ENCODE measurements at regions not wholly inside any gene's neighbourhood (a gene's known extent, or its start where the extent isn't known, plus 50 kb on each side); places are given as distances from the start of the nearest gene placed in this dataset.

DNA sequence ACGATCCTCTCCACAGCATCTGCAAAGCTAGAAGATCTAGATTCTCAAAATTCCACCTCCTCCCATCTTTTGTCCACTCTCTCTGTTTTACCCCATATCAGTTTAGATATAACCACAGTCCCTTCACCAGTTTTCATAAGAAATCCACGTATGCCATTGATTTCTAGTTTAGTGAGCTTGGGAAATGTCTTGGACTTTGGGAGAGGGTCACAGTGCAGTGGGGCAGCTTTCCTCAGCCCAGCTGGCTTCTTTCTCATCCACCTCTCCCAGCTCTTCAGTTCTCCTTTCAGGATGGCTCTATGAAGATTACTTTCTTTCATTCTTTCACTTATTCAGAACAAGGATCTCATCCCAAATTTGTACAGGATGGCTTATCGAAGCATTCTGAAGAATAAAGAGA lies 203.9 kb upstream of the ADCY2 start:
- in situ Hi-C loops (cut with HindIII; ENCODE audit: low sequenced_read_pairs): no loop called here

DNA sequence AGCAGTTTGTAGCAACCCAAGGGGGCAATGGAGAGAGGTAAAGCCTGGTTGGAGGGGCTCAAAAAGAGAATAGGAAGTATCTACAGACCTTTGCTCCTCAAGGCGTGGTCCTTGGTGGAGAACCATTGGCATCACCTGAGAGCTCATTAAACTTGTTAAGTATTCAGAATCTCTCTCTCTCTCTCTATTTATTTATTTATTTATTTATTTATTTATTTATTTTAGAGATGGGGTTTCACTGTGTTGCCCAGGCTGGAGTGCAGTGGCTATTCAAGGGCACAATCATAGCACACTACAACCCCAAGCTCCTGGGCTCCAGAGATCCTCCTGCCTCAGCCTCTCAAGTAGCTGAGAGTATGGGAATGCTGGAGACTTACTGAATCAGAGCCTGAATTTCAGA lies 193.1 kb upstream of the ADCY2 start:
- in situ Hi-C loops (cut with HindIII; ENCODE audit: low sequenced_read_pairs): no loop called here

DNA sequence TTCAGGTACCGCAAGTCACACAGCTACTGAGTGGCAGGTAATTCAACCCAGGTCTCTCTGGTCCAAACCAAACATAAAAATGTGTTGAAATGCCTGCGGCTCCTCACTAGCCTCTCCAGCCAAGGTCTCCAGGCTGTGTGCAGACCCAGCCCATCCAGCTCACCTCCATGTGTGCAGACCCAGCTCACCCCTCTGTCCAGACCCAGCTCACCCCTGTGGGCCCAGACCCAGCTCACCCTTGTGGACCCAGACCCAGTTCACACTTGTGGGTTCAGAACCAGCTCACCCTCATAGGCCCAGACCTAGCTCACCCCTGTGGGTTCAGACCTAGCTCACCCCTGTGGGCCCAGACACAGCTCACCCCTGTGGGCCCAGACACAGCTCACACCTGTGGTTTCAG lies 188.0 kb upstream of the ADCY2 start:
- in situ Hi-C loops (cut with HindIII; ENCODE audit: low sequenced_read_pairs): no loop called here

DNA sequence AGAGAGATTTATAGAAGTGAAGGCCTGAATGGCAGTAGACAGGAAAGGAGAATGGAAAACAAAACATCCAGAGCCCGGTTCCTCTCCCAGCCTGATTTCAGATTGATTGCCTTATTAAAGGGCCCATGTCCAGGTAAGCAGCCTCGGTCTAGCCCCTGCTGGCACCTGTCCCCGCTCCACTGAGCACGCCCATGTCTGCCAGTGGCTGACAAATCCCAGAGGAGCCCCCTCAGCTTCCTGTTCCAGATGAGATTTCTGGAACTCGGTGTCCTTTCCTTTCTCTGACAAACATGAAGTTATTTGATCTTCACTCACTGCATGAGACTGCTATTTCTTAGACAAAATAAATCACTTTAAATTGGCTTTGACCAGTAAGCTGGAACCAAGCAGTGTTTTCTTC lies 187.0 kb upstream of the ADCY2 start:
- in situ Hi-C loops (cut with HindIII; ENCODE audit: low sequenced_read_pairs): no loop called here

DNA sequence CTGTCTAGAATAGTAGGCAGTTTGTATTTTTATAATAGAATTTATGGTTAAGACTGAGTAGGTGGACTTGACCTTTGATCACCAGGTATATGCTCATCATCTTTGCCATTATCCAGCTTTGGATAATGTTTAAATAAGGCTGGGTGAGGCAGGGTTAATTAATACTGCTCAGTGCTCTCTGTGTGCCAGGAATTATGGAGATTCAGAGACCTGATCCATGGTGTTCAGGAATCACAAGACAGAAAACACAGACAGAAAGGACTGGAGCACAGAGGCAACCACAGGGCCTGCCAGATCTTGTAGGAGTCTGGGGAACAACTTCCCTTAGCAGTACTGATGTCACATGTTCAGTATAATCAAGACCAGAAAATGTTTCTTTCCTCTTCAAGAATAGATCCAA lies 186.3 kb upstream of the ADCY2 start:
- in situ Hi-C loops (cut with HindIII; ENCODE audit: low sequenced_read_pairs): no loop called here

DNA sequence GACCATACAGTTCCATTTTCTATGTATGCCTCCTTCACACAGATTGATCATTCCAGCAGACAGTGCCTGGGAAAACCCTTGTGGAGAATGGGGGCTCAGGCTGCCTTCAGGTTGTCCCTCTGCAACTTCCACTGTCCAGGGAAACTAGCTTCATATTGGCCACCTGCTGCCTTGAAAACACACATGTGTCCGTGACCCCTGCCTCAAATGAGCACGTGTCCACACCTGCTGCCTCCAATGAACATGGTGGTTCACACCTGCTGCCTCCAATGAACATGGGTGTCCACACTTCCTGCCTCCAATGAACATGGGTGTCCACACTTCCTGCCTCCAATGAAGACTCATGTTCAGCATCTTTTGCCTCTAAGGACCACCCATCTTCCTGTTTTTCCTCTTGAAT lies 185.4 kb upstream of the ADCY2 start:
- in situ Hi-C loops (cut with HindIII; ENCODE audit: low sequenced_read_pairs): no loop called here

DNA sequence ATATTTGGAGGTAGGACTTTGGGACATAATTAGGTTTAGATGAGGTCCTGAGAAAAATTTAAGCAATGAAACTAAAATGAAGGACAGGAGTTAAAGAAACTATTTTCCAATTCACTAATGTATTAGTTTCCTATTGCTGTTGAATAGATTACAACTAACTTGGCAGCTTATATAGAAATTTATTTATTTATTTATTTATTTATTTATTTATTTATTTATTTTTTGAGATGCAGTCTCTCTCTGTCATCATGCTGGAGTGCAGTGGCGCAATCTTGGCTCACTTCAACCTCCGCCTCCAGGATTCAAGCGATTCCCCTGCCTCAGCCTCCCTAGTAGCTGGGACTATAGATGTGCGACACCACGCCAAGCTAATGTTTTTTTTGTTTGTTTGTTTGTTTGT lies 182.4 kb upstream of the ADCY2 start:
- in situ Hi-C loops (cut with HindIII; ENCODE audit: low sequenced_read_pairs): no loop called here

DNA sequence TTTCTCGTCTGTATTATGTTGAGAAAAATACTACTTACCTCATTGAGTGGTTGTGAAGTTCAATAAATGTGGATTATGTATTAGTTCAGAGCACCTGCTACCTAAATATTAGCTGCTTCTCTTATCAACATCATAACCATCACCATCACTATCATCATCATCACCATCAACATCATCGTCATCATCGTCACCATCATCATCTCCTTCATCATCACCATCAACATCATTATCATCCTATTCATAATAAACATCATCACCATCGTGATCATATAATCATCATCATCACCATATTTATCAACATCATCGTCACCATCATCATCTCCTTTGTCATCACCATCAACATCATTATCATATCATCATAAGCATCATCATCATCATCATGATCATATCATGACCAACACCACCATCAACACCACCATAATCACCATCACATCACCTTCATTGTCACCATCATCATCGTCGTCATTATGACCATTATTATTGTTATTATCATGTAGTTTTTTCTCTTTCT lies 181.0 kb upstream of the ADCY2 start:
- in situ Hi-C loops (cut with HindIII; ENCODE audit: low sequenced_read_pairs): no loop called here

DNA sequence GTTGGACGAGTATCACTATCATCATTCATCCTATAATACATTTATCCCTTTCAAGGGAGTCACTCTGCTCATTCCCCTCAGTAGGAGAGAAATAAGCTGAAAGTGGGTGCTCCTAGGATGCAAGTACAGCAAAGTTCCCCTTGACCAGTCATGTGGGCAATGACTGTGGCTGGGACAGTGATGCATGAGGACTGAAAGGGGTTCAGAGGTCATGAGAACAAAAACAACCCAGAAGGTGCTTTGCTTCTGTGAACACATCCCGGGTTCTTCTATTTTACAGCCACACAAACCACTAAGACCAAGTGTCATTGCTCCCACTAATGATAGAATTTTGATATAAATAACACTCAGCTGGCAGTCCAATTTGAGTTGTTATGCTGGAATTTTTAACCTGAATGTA lies 177.8 kb upstream of the ADCY2 start:
- in situ Hi-C loops (cut with HindIII; ENCODE audit: low sequenced_read_pairs): no loop called here

DNA sequence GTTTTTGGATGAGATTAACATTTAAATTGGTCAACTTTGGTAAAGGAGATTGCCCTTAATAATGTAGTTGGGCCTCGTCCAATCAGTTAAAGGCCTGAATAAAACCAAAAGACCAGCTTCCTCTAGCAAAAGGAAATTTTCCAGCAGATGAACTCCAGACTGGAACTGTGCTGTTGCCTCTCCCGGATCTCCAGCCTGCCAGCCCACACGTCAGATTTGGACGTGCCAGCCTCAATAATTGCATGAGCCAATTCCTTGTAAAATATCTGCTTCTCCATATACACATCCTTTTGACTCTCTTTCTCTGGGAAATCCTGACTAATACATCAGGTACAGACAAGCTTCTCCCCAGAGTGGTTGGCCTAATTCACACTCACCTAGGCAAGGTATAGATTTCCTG lies 175.8 kb upstream of the ADCY2 start:
- in situ Hi-C loops (cut with HindIII; ENCODE audit: low sequenced_read_pairs): no loop called here

DNA sequence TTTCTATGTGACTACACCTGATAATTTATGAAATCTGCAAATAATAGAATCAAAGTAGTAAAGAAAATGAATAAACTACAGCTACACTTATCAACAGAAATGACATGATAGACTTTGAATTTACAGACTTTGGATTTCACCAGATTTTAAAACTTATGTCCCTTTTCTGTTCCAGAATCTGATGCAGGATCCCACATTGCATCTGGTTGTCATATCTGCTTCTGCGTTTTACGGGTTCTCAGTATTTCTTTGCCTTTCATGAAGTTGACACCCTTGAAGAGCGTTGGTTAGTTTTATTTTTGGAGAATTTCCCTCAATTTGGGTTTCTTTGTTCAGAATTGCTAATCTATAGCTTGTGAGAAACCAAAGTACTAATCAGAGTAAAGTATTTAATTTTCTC lies 174.9 kb upstream of the ADCY2 start:
- in situ Hi-C loops (cut with HindIII; ENCODE audit: low sequenced_read_pairs): no loop called here

DNA sequence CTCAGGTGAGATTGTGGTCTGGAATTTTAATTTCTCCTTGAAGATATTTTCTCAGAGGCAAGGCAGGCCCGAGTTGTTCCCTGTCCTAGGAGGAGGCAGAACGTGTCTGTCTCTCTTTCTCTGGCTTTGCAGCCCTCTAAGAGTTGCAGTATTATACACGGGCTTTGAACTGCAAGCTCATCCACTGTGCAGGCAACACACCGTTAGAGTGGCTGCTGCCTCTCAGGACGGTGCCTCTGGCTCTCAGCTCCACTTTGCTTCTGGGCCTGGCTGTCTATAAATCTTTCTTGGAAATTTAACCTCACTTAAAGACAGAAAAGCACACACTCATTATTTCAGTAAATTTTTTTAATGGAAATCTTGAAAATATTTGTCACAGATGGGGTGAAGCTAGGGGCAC lies 170.1 kb upstream of the ADCY2 start:
- in situ Hi-C loops (cut with HindIII; ENCODE audit: low sequenced_read_pairs): no loop called here

DNA sequence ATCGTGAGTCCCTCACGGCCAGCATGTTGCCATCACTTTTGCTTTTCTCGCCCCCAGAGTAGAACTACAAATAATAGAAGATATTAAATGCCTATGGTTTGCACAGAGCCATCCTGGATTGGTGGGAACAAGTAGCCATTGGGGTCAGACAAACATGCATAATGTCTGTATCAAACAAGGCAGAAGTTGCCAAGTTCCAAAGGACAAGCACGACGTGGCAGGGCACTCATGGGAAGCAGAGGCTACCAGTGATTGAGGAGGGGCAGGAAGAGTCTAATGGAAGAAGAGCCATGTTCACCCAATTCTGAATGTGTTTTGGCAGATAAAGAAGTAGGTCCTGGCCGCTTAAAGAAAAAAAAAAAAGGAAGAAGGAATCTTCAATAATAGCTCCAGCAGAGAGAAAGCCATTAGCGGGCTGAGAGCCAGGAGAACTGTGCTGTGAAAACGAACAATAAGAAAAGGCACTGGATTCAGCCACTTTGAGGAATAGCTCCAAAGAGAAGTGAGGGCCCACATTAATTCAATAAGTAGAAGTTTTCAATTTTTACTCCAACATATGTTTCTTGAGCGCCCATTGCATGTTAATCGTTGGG lies 153.7 kb upstream of the ADCY2 start:
- in situ Hi-C loops (cut with HindIII; ENCODE audit: low sequenced_read_pairs): no loop called here

DNA sequence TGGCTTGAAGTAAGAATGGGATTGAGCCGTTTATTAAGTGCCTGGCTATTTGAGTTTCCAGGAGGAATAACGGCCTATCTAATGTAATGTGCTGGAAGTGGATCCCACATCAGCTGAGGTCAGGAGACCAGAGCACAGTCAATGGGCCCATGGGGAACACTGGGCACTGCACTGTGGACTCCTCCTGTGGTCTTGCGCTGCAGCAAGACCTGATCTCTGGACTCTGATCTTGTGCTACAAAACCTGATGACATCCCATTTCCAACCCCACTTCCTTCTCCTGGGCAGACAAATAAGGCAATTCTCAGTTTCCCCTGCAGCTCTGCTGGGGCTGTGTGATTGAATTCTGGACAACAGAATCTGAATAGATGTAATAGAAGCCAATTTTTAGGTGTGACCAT lies 151.7 kb upstream of the ADCY2 start:
- in situ Hi-C loops (cut with HindIII; ENCODE audit: low sequenced_read_pairs): no loop called here

DNA sequence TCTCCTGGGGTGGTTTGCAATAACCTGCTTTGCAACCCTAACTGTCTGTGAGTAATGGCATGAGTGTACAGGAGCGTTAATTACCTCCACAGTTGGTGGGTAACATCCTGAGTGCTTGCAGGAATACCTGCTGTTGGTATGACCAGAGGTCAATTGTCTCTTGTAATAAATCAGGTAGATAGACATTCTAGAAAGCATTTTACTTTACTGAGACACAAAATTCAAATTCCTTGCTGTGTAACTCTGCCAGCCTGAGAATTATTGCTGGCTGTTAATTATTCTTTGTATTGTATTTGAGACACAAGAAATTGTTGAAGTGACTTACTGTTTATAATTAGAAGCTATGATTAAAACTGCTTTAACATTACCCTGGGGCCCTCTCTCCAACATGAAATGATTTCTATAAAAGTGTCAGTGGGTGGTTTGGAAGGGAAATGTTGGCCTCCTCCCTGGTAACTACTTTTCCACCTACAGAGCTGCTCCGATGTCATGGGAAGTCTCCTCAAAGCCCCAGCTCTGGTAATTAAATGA lies 150.8 kb upstream of the ADCY2 start:
- in situ Hi-C loops (cut with HindIII; ENCODE audit: low sequenced_read_pairs): no loop called here

DNA sequence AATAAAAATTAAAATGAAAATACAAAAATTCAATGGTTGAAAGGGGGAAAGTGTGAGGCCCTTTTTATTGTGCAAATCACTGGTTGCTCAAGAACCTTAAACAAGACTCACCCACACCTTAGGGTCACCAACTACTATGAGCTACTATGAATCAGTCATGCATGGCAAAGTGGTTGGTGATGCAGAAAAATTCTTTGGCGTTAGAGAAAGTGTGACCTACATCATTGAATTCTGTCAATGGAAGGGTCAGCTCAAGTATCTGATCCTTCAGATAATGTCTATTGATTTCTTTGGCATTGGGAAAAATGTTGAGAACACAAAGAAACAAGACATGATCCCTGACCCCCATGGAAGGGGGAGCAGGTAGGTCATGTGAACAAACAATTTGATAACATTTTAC lies 149.7 kb upstream of the ADCY2 start:
- in situ Hi-C loops (cut with HindIII; ENCODE audit: low sequenced_read_pairs): no loop called here

DNA sequence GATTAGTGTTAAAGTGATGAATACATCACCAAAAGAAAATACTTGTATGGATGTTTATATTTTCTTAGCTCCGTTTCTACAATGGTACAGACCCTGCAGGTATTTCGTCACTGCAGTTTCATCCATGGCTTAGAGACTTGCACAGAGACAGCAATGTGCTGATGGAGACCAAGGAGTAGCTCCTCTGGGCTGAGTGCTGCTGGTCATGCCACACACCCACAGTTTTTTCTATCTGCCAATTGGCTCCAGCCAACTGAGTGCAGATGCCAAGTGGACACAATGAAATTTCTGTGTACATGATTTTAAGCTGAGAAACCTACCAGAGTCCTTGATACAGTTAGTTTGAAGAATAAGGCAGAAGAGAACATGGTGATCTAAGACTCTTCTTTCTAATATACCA lies 145.9 kb upstream of the ADCY2 start:
- in situ Hi-C loops (cut with HindIII; ENCODE audit: low sequenced_read_pairs): no loop called here

DNA sequence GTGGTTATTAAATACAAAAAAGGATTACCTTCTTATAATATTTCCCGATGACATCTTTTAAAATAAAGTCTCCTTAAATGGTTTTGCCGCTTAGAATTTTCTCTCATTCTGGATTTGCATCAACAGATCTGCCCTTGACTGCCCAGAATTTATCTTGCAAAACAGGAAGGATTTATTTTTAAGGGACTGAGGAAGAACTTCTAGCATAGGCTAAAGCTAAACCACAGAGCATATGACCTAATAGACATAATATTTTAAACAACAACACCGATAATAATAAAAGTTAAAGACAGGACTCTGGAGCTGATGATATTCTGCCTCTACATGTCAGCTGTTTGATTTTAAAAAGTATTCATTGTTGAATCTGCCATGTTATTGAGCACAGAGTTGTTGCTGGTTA lies 145.3 kb upstream of the ADCY2 start:
- in situ Hi-C loops (cut with HindIII; ENCODE audit: low sequenced_read_pairs): no loop called here

DNA sequence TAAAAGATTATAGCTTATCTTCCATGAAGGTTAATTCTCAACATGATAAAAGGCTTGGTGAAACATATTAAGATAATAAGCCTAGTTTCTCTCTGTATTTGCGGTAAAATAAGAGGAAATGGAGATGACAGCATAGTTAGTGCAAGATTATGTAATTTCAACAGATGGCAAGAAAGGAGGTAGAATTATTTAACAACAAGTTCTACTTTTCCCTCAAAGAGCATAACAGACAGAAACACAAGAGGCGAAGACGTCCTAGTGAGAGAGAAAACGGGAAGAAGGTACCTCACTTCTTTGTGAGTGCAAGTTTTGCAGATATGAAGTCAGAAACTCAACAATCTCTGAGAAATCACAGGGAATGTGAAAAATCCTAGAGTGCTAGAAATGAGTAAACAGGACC lies 144.8 kb upstream of the ADCY2 start:
- in situ Hi-C loops (cut with HindIII; ENCODE audit: low sequenced_read_pairs): no loop called here

DNA sequence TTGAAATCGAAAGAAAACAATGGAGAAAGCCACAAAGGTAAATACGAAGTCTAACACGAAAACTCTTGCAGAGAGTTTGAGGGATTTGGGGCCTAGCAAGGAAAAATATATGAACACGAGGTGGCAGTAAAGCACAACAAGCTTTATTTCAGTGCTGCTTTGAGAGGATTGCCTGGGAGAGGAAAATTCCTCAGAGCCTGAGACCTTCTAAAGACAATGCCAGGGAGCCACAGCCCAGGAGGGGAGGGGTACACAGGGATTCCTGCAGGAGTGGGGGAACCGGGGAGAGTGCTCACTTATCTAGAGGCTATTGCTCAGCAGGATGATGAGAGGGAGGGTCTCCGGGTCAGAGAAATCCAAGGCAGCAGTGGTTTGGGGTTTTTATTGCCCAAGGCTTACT lies 134.9 kb upstream of the ADCY2 start:
- in situ Hi-C loops (cut with HindIII; ENCODE audit: low sequenced_read_pairs): loop anchor here (10.0 kb wide), 1 partner anchor 134 kb away; the partner anchor contains the start of gene ADCY2

DNA sequence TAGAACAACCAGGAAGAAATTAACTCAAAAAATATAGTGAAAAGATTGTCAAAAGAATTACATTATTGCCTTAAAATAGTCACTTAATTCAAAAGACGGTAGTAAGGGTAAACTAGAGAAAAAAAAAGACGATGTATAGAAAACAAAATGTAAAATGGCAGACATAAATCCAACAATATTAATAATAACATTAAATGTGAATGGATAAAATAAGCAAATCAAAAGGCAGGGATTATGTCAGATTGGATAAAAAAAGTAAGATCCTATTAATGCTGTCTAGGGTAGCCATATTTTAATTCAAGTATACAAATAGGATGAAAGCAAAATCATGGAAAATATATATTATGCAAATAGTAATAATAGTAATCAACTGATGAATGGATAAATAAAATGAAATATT lies 134.0 kb upstream of the ADCY2 start:
- in situ Hi-C loops (cut with HindIII; ENCODE audit: low sequenced_read_pairs): loop anchor here (10.0 kb wide), 1 partner anchor 133 kb away; the partner anchor contains the start of gene ADCY2

DNA sequence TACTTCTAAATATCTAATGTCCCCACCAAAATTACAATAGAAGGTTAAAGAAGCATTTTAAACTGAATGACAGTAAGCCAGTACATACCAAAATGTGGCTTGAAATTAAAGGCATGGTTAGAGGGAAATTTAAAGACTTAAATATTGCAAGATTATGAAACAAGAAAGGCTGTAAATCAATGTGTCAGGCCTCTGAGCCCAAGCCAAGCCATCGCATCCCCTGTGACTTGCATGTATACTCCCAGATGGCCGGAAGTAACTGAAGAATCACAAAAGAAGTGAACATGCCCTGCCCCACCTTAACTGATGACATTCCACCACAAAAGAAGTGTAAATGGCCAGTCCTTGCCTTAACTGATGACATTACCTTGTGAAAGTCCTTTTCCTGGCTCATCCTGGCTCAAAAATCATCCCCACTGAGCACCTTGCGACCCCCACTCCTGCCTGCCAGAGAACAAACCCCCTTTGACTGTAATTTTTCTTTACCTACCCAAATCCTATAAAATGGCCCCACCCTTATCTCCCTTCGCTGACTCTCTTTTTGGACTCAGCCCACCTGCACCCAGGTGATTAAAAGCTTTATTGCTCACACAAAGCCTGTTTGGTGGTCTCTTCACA lies 132.4 kb upstream of the ADCY2 start:
- in situ Hi-C loops (cut with HindIII; ENCODE audit: low sequenced_read_pairs): loop anchor here (10.0 kb wide), 1 partner anchor 131 kb away; the partner anchor contains the start of gene ADCY2

Measured in DLD1 (cell line).